ENCODE measurements at regions not wholly inside any gene's neighbourhood (a gene's known extent, or its start where the extent isn't known, plus 50 kb on each side); places are given as distances from the start of the nearest gene placed in this dataset.
"Not testable (repeated sequence)": the region's sequence is repeated elsewhere in the genome, so short reads cannot be mapped to it uniquely, and the experiment has no call there.

- DNase-seq: peak; percentile 65
Observed at GRCh38 chr2:131641414-131642206, 113.9 kb downstream of the CCDC74A start.

- DNase-seq: not testable (repeated sequence)
Observed at GRCh38 chr2:131643180-131643579, 115.5 kb downstream of the CCDC74A start.

GRCh38 chr2:131645177-131645765 lies 117.6 kb downstream of the CCDC74A start:
- DNase-seq: no peak

GRCh38 chr2:131646220-131646619 lies 118.5 kb downstream of the CCDC74A start:
- DNase-seq: not testable (repeated sequence)

GRCh38 chr2:131646669-131647297 lies 119.1 kb downstream of the CCDC74A start:
- DNase-seq: no peak

- DNase-seq: not testable (repeated sequence)
Observed at GRCh38 chr2:131648565-131648964, 120.9 kb downstream of the CCDC74A start.

- DNase-seq: not testable (repeated sequence)
Observed at GRCh38 chr2:131652246-131652645, 124.6 kb downstream of the CCDC74A start.

GRCh38 chr2:131654107-131654506 lies 126.4 kb downstream of the CCDC74A start:
- not testable (repeated sequence) for DNase-seq

- no peak for DNase-seq
Observed at GRCh38 chr2:131656816-131657633, 129.3 kb downstream of the CCDC74A start.

GRCh38 chr2:131657895-131658768 lies 130.4 kb downstream of the CCDC74A start:
- DNase-seq: no peak

GRCh38 chr2:131658769-131659131 lies 131.1 kb downstream of the CCDC74A start:
- no peak for DNase-seq

- DNase-seq: peak; percentile 53
Observed at GRCh38 chr2:131659168-131659572, 131.5 kb downstream of the CCDC74A start.

GRCh38 chr2:131661101-131661782 lies 133.6 kb downstream of the CCDC74A start:
- not testable (repeated sequence) for DNase-seq

- peak; percentile 69 for DNase-seq
Observed at GRCh38 chr2:131661884-131662535, 134.3 kb downstream of the CCDC74A start.

GRCh38 chr2:131663501-131663900 lies 135.8 kb downstream of the CCDC74A start:
- not testable (repeated sequence) for DNase-seq

- DNase-seq: not testable (repeated sequence)
Observed at GRCh38 chr2:131665716-131666115, 138.0 kb downstream of the CCDC74A start.

- peak; percentile 94 for DNase-seq
Observed at GRCh38 chr2:131668794-131669540, 141.3 kb downstream of the CCDC74A start.

- DNase-seq: not testable (repeated sequence)
Observed at GRCh38 chr2:131671841-131672470, 144.3 kb downstream of the CCDC74A start.
